MM.1S (cell line): ENCODE measurements at regions not wholly inside any gene's neighbourhood (a gene's known extent, or its start where the extent isn't known, plus 50 kb on each side); places are given as distances from the start of the nearest gene placed in this dataset.

Experiments
- EZH2 ChIP-seq: fragments of 300-600 bp; sonication (generic); optimal IDR thresholded peaks from 2 replicates; pipeline ENCODE3; 2017; ENCODE audit warnings: low read depth, mild to moderate bottlenecking, antibody characterized with exemption, low read length, mixed read lengths
- TF ChIP-seq, protein P1 (sequence below): fragments of 300-600 bp; sonication (generic); IDR thresholded peaks from 2 replicates; pipeline ENCODE4 v1.5.1; 2016; ENCODE audit warnings: antibody characterized with exemption, low read length, mixed read lengths

DNA sequence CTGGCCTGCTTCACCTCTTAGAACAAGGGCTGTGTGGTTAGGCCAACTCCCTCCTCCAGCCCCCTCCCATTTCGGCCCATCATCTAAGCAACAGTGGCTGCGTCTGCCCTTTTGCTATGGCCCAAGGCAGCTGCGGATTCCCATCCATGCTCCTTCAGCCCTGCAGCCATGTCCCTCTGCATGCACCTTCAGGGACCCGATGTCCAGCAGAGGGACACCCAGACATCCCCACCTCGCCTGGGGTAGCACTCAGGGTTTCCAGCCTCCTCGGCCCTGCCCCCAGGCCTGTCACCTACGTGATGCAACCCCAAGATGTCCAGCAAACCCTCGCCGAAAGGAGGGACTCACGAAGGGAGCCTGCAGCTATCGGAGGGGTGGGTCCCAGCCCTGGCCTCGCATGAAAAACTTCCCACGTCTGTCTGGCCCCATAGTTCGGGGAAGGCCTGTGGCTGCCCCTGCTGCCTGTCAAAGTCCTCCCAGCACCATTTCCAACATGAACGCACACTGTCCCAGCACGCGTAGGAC is 194.4 kb downstream of the CTTN start:
- TF ChIP-seq, protein P1, sequence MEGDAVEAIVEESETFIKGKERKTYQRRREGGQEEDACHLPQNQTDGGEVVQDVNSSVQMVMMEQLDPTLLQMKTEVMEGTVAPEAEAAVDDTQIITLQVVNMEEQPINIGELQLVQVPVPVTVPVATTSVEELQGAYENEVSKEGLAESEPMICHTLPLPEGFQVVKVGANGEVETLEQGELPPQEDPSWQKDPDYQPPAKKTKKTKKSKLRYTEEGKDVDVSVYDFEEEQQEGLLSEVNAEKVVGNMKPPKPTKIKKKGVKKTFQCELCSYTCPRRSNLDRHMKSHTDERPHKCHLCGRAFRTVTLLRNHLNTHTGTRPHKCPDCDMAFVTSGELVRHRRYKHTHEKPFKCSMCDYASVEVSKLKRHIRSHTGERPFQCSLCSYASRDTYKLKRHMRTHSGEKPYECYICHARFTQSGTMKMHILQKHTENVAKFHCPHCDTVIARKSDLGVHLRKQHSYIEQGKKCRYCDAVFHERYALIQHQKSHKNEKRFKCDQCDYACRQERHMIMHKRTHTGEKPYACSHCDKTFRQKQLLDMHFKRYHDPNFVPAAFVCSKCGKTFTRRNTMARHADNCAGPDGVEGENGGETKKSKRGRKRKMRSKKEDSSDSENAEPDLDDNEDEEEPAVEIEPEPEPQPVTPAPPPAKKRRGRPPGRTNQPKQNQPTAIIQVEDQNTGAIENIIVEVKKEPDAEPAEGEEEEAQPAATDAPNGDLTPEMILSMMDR: no peak
- TF ChIP-seq EZH2: no peak
